HepG2 (cell line): ENCODE measurements at regions not wholly inside any gene's neighbourhood (a gene's known extent, or its start where the extent isn't known, plus 50 kb on each side); places are given as distances from the start of the nearest gene placed in this dataset.

ENCODE experiments used
- ATAC-seq: fragments of 200-7000 bp; cut with Tn5 transposase; 3 replicates; pipeline ENCODE4 v1.9.1; 2020; ENCODE audit warnings: mild to moderate bottlenecking, moderate library complexity
- BruUV-seq: library from RNA; stranded (reverse); fragments of 400-500 nt; replicated peaks from 2 replicates; lab custom pipeline; 2021; lab: Mats Ljungman, UMichigan
- CTCF ChIA-PET: fragments of 300-600 bp; formaldehyde crosslinking; extraction: SDS; loops from one replicate; lab custom pipeline; 2021; ENCODE audit warnings: low total read pairs, inconsistent platforms, low intra/inter-chr PET ratio; lab: Yijun Ruan, JAX
- POLR2A ChIA-PET: fragments of 350-600 bp; sonication (Branson Sonifier 250); formaldehyde crosslinking; loops from one replicate; lab custom pipeline; 2020; ENCODE audit warnings: antibody characterized with exemption, inconsistent platforms; lab: Yijun Ruan, JAX
- DNase-seq: peaks from one replicate; pipeline ENCODE4 v3.0.0-alpha.2; 2015; ENCODE audit warnings: low spot score
- FAIRE-seq: peaks from 3 replicates; lab custom pipeline; 2011; peaks lifted over from hg19 to GRCh38; lab: Jason Lieb, UNC
- H2AFZ ChIP-seq: one replicate; pipeline ENCODE4 v1.6.1; 2011; ENCODE audit warnings: low read length, inconsistent platforms
- H3K27ac ChIP-seq: fragments of 300-600 bp; 3 replicates; pipeline ENCODE4 v1.8.0; 2011; ENCODE audit warnings: mixed run types, mild to moderate bottlenecking, mixed read lengths, low read length, inconsistent platforms; ENCODE audit not compliant: insufficient read depth; ENCODE audit errors: extremely low read length
- H3K27me3 ChIP-seq, 2 experiments: fragments of 200-600 bp in 1 of 2; 2 replicates in 1 of 2; 3 replicates in 1 of 2; pipeline versions ENCODE4 v1.6.0 to v1.8.0; 2011; ENCODE audit warnings: low read length in 2 of 2, mild to moderate bottlenecking in 2 of 2, moderate library complexity in 2 of 2, inconsistent platforms in 1 of 2; ENCODE audit not compliant: insufficient read depth in 2 of 2, control insufficient read depth in 1 of 2
- H3K36me3 ChIP-seq, 2 experiments: fragments of 200-600 bp in 1 of 2; replicated peaks in 1 of 2; 2 replicates in 1 of 2; 3 replicates in 1 of 2; pipeline versions ENCODE4 v1.5.1 to v1.8.0; 2011; ENCODE audit warnings: low read length in 2 of 2, inconsistent platforms in 1 of 2; ENCODE audit not compliant: insufficient read depth in 2 of 2, control insufficient read depth in 1 of 2
- H3K4me1 ChIP-seq: 2 replicates; pipeline ENCODE4 v1.5.1; 2012; ENCODE audit warnings: low read length, inconsistent platforms; ENCODE audit not compliant: insufficient read depth
- H3K4me2 ChIP-seq: 2 replicates; pipeline ENCODE4 v1.6.0; 2011; ENCODE audit warnings: low read depth, low read length, inconsistent platforms
- H3K4me3 ChIP-seq, 3 experiments: fragments of 200-600 bp in 1 of 3; sonication (generic), shearing (Covaris generic) in 1 of 3; replicated peaks in 1 of 3; 2 replicates each; pipeline ENCODE4 v1.5.1; 2011 to 2016; ENCODE audit warnings: low read length in 3 of 3, inconsistent platforms in 2 of 3, low read depth in 2 of 3, mild to moderate bottlenecking in 2 of 3, control low read depth in 1 of 3, mixed read lengths in 1 of 3; ENCODE audit not compliant: insufficient read depth in 1 of 3
- H3K79me2 ChIP-seq: one replicate; pipeline ENCODE4 v1.6.1; 2011; ENCODE audit warnings: low read length, inconsistent platforms; ENCODE audit not compliant: insufficient read depth
- H3K9ac ChIP-seq: 2 replicates; pipeline ENCODE4 v1.6.0; 2011; ENCODE audit warnings: mild to moderate bottlenecking, low read depth, low read length, inconsistent platforms; ENCODE audit not compliant: insufficient read depth
- H3K9me3 ChIP-seq: 2 replicates; pipeline ENCODE4 v1.5.1; 2012; ENCODE audit warnings: mild to moderate bottlenecking, low read length
- H4K20me1 ChIP-seq: 2 replicates; pipeline ENCODE4 v1.6.0; 2011; ENCODE audit warnings: inconsistent platforms, mild to moderate bottlenecking, low read length, moderate library complexity; ENCODE audit not compliant: insufficient read depth
- FOXA3 ChIP-seq: IDR thresholded peaks from 2 replicates; pipeline ENCODE4 v1.6.1; 2016; ENCODE audit warnings: missing genetic modification reagents, missing compliant biosample characterization
- GZF1 ChIP-seq: sonication (generic); formaldehyde crosslinking; IDR thresholded peaks from 2 replicates; pipeline ENCODE4 v1.5.1; 2020; ENCODE audit warnings: mild to moderate bottlenecking, missing genetic modification reagents
- PITX1 ChIP-seq: sonication (generic); formaldehyde crosslinking; IDR thresholded peaks from 2 replicates; pipeline ENCODE4 v1.5.1; 2020; ENCODE audit warnings: mild to moderate bottlenecking, missing genetic modification reagents
- SNAI1 ChIP-seq: sonication (generic); formaldehyde crosslinking; IDR thresholded peaks from 2 replicates; pipeline ENCODE4 v1.5.0; 2020; ENCODE audit warnings: mild to moderate bottlenecking, missing genetic modification reagents, borderline replicate concordance
- TFDP1 ChIP-seq: IDR thresholded peaks from 2 replicates; pipeline ENCODE4 v1.6.1; 2016; ENCODE audit warnings: missing compliant biosample characterization, missing genetic modification reagents, borderline replicate concordance
- U2AF2 ChIP-seq: fragments of 200-400 bp; formaldehyde crosslinking; IDR thresholded peaks from 2 replicates; pipeline ENCODE4 v1.6.1; 2017; ENCODE audit warnings: low read depth, mild to moderate bottlenecking, low read length
- ZBTB20 ChIP-seq: sonication (generic); formaldehyde crosslinking; IDR thresholded peaks from 2 replicates; pipeline ENCODE4 v1.8.1; 2023; ENCODE audit warnings: missing genetic modification reagents, low read depth, mild to moderate bottlenecking, borderline replicate concordance
- ZEB1 ChIP-seq: IDR thresholded peaks from 2 replicates; pipeline ENCODE4 v1.6.1; 2012; ENCODE audit warnings: mild to moderate bottlenecking, low read depth, inconsistent platforms; ENCODE audit not compliant: insufficient replicate concordance
- ZNF136 ChIP-seq: sonication (generic); formaldehyde crosslinking; IDR thresholded peaks from 2 replicates; pipeline ENCODE4 v1.8.1; 2022; ENCODE audit warnings: low read depth, mild to moderate bottlenecking, moderate library complexity, missing genetic modification reagents
- WGBS: methylation state at CpG from one replicate; pipeline ENCODE4 v1.1.6; 2017; ENCODE audit warnings: low lambda C conversion rate; 5-methylcytosine and 5-hydroxymethylcytosine counted together
- in situ Hi-C: cut with HindIII; loops from 2 replicates; pipeline ENCODE4 v1.10.0; 2017; ENCODE audit warnings: low pct_unique_long_range_greater_than_20kb; ENCODE audit not compliant: extremely low pct_ligation_motif_present
- intact Hi-C: fragments of 100-400 bp; cut with micrococcal nuclease; formaldehyde crosslinking; loops from one replicate; pipeline ENCODE4 v1.10.0; 2022; ENCODE audit not compliant: unreplicated experiment
- TF ChIP-seq, protein P1 (sequence below), 2 experiments: sonication (generic) in 1 of 2; formaldehyde crosslinking in 1 of 2; IDR thresholded peaks; 2 replicates each; pipeline versions ENCODE4 v1.4.0 to v1.6.1; 2018 to 2020; ENCODE audit warnings: missing genetic modification reagents in 2 of 2, borderline replicate concordance in 1 of 2, low read depth in 1 of 2, mild to moderate bottlenecking in 1 of 2, missing biosample characterization in 1 of 2
- TF ChIP-seq, protein P2 (sequence below): sonication (generic); formaldehyde crosslinking; IDR thresholded peaks from 2 replicates; pipeline ENCODE4 v1.4.0; 2020; ENCODE audit warnings: missing genetic modification reagents; ENCODE audit errors: not compliant biosample characterization

GRCh38 chr2:66888246-66888645, 453.3 kb downstream of the MEIS1 start (continued):
- TF ChIP-seq TFDP1, result no peak
- TF ChIP-seq, protein P1, sequence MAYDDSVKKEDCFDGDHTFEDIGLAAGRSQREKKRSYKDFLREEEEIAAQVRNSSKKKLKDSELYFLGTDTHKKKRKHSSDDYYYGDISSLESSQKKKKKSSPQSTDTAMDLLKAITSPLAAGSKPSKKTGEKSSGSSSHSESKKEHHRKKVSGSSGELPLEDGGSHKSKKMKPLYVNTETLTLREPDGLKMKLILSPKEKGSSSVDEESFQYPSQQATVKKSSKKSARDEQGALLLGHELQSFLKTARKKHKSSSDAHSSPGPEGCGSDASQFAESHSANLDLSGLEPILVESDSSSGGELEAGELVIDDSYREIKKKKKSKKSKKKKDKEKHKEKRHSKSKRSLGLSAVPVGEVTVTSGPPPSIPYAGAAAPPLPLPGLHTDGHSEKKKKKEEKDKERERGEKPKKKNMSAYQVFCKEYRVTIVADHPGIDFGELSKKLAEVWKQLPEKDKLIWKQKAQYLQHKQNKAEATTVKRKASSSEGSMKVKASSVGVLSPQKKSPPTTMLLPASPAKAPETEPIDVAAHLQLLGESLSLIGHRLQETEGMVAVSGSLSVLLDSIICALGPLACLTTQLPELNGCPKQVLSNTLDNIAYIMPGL (CRISPR knock-in tag; IDR thresholded peaks at IDR 0.05; ENCODE audit: borderline replicate concordance in 1 of 2, low read depth in 1 of 2), result no peak
- TF ChIP-seq, protein P2, sequence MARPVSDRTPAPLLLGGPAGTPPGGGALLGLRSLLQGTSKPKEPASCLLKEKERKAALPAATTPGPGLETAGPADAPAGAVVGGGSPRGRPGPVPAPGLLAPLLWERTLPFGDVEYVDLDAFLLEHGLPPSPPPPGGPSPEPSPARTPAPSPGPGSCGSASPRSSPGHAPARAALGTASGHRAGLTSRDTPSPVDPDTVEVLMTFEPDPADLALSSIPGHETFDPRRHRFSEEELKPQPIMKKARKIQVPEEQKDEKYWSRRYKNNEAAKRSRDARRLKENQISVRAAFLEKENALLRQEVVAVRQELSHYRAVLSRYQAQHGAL (CRISPR knock-in tag), result no peak

DNA sequence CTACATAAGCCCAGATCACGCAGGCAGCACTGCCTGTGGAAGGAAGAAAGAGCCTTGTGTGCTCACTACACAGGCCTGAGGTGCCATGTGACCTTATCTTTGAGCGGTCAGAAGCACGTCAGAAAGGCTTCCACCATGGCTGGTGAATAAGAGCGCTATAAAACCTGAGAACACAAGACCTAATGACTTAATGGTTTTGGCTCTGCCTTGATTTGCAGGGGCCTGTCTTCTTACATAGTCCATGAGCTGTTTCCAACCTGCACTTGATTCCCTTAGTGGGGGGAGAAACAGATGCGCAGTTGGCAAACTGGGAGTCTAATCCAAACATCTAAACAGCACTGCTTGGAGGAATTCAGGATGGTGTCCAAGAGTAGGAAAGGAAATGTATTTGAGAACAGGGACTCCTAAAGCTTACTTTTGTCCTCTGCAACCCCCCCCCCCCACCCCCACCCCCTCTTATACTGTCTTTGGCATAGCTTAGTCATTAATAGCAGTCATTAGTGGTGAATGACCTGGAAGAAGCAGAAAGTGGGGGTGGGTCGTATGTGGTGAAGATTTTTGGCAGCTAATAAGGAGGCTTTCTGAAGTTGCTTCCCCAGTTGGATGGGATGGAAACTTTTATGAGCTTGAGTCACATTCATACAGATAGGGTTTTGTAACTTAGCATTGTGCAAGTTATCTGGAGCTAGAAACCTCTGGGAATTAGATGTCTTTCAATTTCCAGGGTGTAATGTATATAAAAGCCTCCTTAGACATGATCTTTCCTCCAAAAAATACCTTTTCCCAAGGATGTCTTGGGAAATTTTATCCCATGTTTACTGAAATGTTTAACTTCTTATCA, 454.1 kb downstream of the MEIS1 start:
- no peaks in the 10 kb centered on the region for H3K27me3 ChIP-seq
- intact Hi-C loops, result no loop called here
- no peak for DNase-seq
- BruUV-seq, result no TSS peak
- H3K9me3 ChIP-seq, result peaks cover 10% of the 10 kb centered on the region
- no peaks in the 10 kb centered on the region for H4K20me1 ChIP-seq
- CTCF ChIA-PET, result no interaction called here
- in situ Hi-C loops, result no loop called here
- no peak for FAIRE-seq
- 23% methylated on average over 3 of the region's 6 CpGs for WGBS
- no peak overlapping the region for H2AFZ ChIP-seq
- no peak overlapping the region for H3K27ac ChIP-seq
- no peak overlapping the region for H3K9ac ChIP-seq
- H3K4me1 ChIP-seq, result no peaks in the 10 kb centered on the region
- TF ChIP-seq SNAI1, result no peak
- TF ChIP-seq ZEB1, result no peak
- no peak for TF ChIP-seq PITX1 (CRISPR knock-in tag)
- no peak for TF ChIP-seq GZF1 (CRISPR knock-in tag)
- TF ChIP-seq ZNF136, result no peak
- TF ChIP-seq U2AF2, result no peak
- TF ChIP-seq ZBTB20 (CRISPR knock-in tag), result no peak
- TF ChIP-seq FOXA3 (CRISPR knock-in tag), result no peak
- POLR2A ChIA-PET, result no interaction called here
- H3K4me3 ChIP-seq, result no peak overlapping the region
- no peaks in the 10 kb centered on the region for H3K79me2 ChIP-seq
- H3K36me3 ChIP-seq, result no peaks in the 10 kb centered on the region
- no peak overlapping the region for H3K4me2 ChIP-seq
- ATAC-seq, result no peak
